ENCODE measurements at regions not wholly inside any gene's neighbourhood (a gene's known extent, or its start where the extent isn't known, plus 50 kb on each side); places are given as distances from the start of the nearest gene placed in this dataset.

GRCh38 chr6:8750627-8751026 is 315.3 kb upstream of the SLC35B3 start:
- TF ChIP-seq SIN3A (IDR thresholded peaks at IDR 0.05; ENCODE audit: borderline replicate concordance, insufficient read depth, low read length) (no peak), REST (IDR thresholded peaks at IDR 0.05; ENCODE audit: insufficient read depth in 1 of 2, low read depth in 2 of 2, low read length in 2 of 2) (no peak), FOXP2 (optimal IDR thresholded peaks at IDR 0.05; ENCODE audit: borderline replicate concordance, extremely low read depth, extremely low read length, insufficient read depth) (no peak), POLR2AphosphoS5 (IDR thresholded peaks at IDR 0.05; ENCODE audit: low read depth, low read length) (no peak), TAF1 (IDR thresholded peaks at IDR 0.05; ENCODE audit: borderline replicate concordance, insufficient read depth, low read length) (no peak)

GRCh38 chr6:8749465-8749864 is 314.1 kb upstream of the SLC35B3 start:
- no peak for TF ChIP-seq REST (IDR thresholded peaks at IDR 0.05; ENCODE audit: insufficient read depth in 1 of 2, low read depth in 2 of 2, low read length in 2 of 2)
- no peak for TF ChIP-seq FOXP2 (optimal IDR thresholded peaks at IDR 0.05; ENCODE audit: borderline replicate concordance, extremely low read depth, extremely low read length, insufficient read depth)
- TF ChIP-seq TAF1 (IDR thresholded peaks at IDR 0.05; ENCODE audit: borderline replicate concordance, insufficient read depth, low read length), result no peak
- TF ChIP-seq POLR2AphosphoS5 (IDR thresholded peaks at IDR 0.05; ENCODE audit: low read depth, low read length), result no peak
- no peak for TF ChIP-seq SIN3A (IDR thresholded peaks at IDR 0.05; ENCODE audit: borderline replicate concordance, insufficient read depth, low read length)

- no peak for TF ChIP-seq REST (IDR thresholded peaks at IDR 0.05; ENCODE audit: insufficient read depth in 1 of 2, low read depth in 2 of 2, low read length in 2 of 2)
- TF ChIP-seq SIN3A (IDR thresholded peaks at IDR 0.05; ENCODE audit: borderline replicate concordance, insufficient read depth, low read length), result no peak
- no peak for TF ChIP-seq FOXP2 (optimal IDR thresholded peaks at IDR 0.05; ENCODE audit: borderline replicate concordance, extremely low read depth, extremely low read length, insufficient read depth)
- TF ChIP-seq TAF1 (IDR thresholded peaks at IDR 0.05; ENCODE audit: borderline replicate concordance, insufficient read depth, low read length), result no peak
- TF ChIP-seq POLR2AphosphoS5 (IDR thresholded peaks at IDR 0.05; ENCODE audit: low read depth, low read length), result no peak
Observed at GRCh38 chr6:8743170-8743745, 307.9 kb upstream of the SLC35B3 start.

GRCh38 chr6:8739454-8739853 is 304.1 kb upstream of the SLC35B3 start:
- TF ChIP-seq REST (IDR thresholded peaks at IDR 0.05; ENCODE audit: insufficient read depth in 1 of 2, low read depth in 2 of 2, low read length in 2 of 2) (no peak), SIN3A (IDR thresholded peaks at IDR 0.05; ENCODE audit: borderline replicate concordance, insufficient read depth, low read length) (no peak), TAF1 (IDR thresholded peaks at IDR 0.05; ENCODE audit: borderline replicate concordance, insufficient read depth, low read length) (no peak), POLR2AphosphoS5 (IDR thresholded peaks at IDR 0.05; ENCODE audit: low read depth, low read length) (no peak), FOXP2 (optimal IDR thresholded peaks at IDR 0.05; ENCODE audit: borderline replicate concordance, extremely low read depth, extremely low read length, insufficient read depth) (no peak)

Measured in PFSK-1 (cell line).